Tibial artery (tissue), 4 donors: ENCODE measurements at regions not wholly inside any gene's neighbourhood (a gene's known extent, or its start where the extent isn't known, plus 50 kb on each side); places are given as distances from the start of the nearest gene placed in this dataset.

Experiments used
- DNase-seq, 2 donors: peaks; one replicate each; pipeline ENCODE4 v3.0.0-alpha.2; 2019
- H3K27ac ChIP-seq, 2 donors: fragments of 200-600 bp; sonication (generic) in 1 of 2; 1 replicate in 1 of 2; 2 replicates in 1 of 2; pipeline ENCODE4 v1.5.1; 2018 to 2019; ENCODE audit warnings: mild to moderate bottlenecking in 1 of 2
- H3K27me3 ChIP-seq, 2 donors: fragments of 200-600 bp; sonication (generic) in 1 of 2; one replicate each; pipeline versions ENCODE4 v1.5.1 to v1.6.0; 2016 to 2019
- H3K36me3 ChIP-seq, 3 donors: fragments of 200-600 bp; sonication (generic) in 2 of 3; one replicate each; pipeline ENCODE4 v1.5.1; 2016 to 2019; ENCODE audit warnings: mild to moderate bottlenecking in 2 of 3
- H3K4me1 ChIP-seq, 4 donors: fragments of 200-600 bp; sonication (generic) in 2 of 4; 1 replicate in 3 of 4; 2 replicates in 1 of 4; pipeline ENCODE4 v1.5.1; 2016 to 2019
- H3K4me3 ChIP-seq, 2 donors: fragments of 200-600 bp; sonication (generic) in 1 of 2; 1 replicate in 1 of 2; 2 replicates in 1 of 2; pipeline ENCODE4 v1.5.1; 2018 to 2019; ENCODE audit warnings: mild to moderate bottlenecking in 2 of 2
- H3K9me3 ChIP-seq, 3 donors: fragments of 200-600 bp; sonication (generic) in 1 of 3; one replicate each; pipeline ENCODE4 v1.5.1; 2016 to 2019
- CTCF ChIP-seq, 2 experiments: fragments of 200-600 bp in 1 of 2; fragments of 450-650 bp in 1 of 2; IDR thresholded peaks; one replicate each; pipeline ENCODE4 v1.5.1; 2017 to 2019; ENCODE audit warnings: antibody characterized with exemption in 2 of 2, mild to moderate bottlenecking in 1 of 2, moderate library complexity in 1 of 2
- intact Hi-C: fragments of 100-400 bp; cut with DNase I; formaldehyde crosslinking; loops from one replicate; pipeline ENCODE4 v1.15.0; 2023; ENCODE audit warnings: low total_unique reads

DNA sequence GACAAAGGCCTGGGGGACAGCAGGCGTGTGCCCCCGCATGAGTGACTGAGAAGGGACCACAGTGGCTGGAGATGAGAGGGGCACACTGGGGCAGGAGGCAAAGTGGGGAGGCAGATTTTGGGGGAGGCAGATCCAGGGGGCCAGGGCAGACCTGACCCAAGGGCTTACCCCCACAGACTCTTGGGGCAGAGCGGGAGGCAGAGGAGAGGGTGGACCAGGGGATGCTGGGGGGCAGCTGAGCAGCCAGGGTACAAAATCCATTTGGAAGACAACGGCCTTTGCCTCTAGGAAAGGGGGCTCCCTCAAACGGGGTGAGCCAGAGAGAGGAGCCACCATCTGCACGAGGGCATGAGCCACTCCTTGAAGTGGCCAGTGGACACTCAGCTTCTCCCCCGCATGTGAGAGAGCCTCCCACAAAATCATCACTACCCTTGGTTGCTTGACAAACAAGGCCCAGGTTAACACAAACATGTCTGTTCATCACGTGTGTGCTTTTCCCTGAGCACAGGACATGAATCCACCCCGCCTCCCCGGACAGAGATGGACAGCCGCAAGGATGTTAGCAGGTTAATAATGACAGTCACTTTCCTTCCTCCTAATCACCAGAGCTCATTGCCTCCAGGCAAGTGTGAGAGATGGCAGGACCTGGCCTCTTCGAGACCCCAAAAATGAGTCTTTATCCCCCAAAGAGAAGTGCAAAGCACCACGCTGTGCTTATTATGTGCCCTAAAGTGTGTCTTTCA is 72.0 kb upstream of the RAB6C start:
- no peaks in the 10 kb centered on the region for H3K4me1 ChIP-seq
- H3K9me3 ChIP-seq, result no peaks in the 10 kb centered on the region
- H3K27me3 ChIP-seq, result peaks cover 0 to 3% of the 10 kb centered on the region in 2 donors
- H3K27ac ChIP-seq, result no peak overlapping the region
- intact Hi-C loops, result no loop called here
- no peaks in the 10 kb centered on the region for H3K36me3 ChIP-seq
- no peak for DNase-seq
- TF ChIP-seq CTCF (IDR thresholded peaks at IDR 0.05), result no peak
- H3K4me3 ChIP-seq, result no peak overlapping the region

DNA sequence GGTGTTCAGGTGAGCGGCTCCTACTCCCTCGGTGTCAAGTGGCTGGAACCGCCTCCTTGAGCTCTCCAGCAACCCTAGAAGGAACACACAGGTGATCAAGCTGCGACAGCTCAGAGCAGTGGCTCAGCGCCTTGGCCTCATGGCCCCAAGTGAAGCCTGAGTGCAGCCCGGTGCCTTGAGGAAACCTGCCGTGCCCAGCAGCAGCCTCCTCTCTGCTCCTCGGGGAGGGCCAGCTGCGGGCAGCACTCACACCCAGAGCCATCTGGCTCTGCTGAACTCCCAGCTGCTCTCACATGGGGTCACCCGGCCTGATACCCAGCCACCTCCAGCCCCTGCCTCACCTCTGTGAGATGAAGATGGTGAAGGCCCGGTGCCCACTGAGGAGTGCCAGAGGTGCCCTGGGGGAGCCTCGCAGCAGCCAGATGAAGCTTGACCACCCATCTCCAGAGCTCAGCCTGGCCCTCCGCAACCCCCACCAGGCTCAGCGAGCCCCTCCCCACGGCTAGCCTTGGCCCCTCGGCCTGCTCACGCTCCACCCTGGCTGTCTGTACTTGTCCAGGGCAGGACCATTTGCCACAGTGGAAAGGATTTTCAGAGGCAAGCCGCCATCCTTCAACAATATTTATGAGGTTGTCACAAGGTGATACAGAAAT is 70.6 kb upstream of the RAB6C start:
- TF ChIP-seq CTCF (IDR thresholded peaks at IDR 0.05), result no peak

DNA sequence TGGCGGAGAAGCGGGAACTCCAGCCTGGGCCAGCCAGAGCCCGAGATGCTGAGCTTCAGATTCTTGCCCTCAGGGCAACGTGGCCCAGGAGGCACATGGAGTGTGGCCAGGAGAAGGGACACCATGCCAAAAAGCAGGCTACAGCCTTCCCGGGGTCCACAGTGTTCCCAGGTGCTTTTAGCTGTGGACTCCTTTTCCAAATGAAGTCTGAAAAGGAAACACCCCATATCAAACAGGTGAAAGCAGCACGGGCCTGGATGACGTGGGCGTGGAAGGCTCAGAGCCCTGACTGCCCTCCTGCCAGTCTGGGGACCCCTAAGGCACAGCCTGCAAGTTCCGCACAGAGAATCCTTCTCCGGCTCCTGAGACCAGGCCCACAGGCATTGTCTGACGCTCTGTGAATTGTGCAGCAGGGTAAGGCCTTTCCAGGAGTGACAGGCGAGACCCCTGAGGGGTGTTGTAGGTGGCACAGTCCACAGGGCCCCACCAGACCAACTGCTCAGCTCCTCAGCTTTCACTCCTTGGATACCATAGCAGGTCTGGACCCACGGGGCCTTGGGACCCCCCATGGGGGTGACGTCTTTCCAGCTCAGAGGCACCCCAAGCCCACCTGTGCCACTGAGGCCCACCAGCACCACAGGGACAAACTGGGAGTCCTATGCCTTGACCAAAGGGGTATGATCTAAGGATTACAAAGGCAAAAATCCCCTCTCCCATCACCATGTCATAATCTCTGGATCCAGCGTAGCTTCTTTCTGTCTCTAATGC is 69.6 kb upstream of the RAB6C start:
- Histone ChIP-seq H3K9me3 (no peaks in the 10 kb centered on the region), H3K27me3 (peaks cover 0 to 8% of the 10 kb centered on the region in 2 donors), H3K4me1 (no peaks in the 10 kb centered on the region), H3K27ac (no peak overlapping the region), H3K4me3 (no peak overlapping the region), H3K36me3 (no peaks in the 10 kb centered on the region)
- no peak for TF ChIP-seq CTCF (IDR thresholded peaks at IDR 0.05)
- DNase-seq, result no peak
- intact Hi-C loops, result no loop called here

More for the DNA sequence above, 70.6 kb upstream of the RAB6C start:
- Histone ChIP-seq H3K27me3 (peaks cover 0 to 8% of the 10 kb centered on the region in 2 donors), H3K36me3 (no peaks in the 10 kb centered on the region), H3K27ac (no peak overlapping the region), H3K9me3 (no peaks in the 10 kb centered on the region), H3K4me1 (no peaks in the 10 kb centered on the region), H3K4me3 (no peak overlapping the region)
- intact Hi-C loops, result no loop called here
- DNase-seq, result peak in 1 of 2 donors; percentile 58

- no peaks in the 10 kb centered on the region for H3K9me3 ChIP-seq
- no peaks in the 10 kb centered on the region for H3K4me1 ChIP-seq
- no peaks in the 10 kb centered on the region for H3K36me3 ChIP-seq
- H3K27me3 ChIP-seq, result peaks cover 0 to 8% of the 10 kb centered on the region in 2 donors
- H3K4me3 ChIP-seq, result no peak overlapping the region
- no peak for DNase-seq
- TF ChIP-seq CTCF (IDR thresholded peaks at IDR 0.05), result no peak
- intact Hi-C loops, result no loop called here
- H3K27ac ChIP-seq, result no peak overlapping the region
These were observed 68.8 kb upstream of the RAB6C start for GRCh38 chr2:129910446-129911362.
